Loucy (cell line): ENCODE measurements at regions not wholly inside any gene's neighbourhood (a gene's known extent, or its start where the extent isn't known, plus 50 kb on each side); places are given as distances from the start of the nearest gene placed in this dataset.

Experiments
- H2AFZ ChIP-seq: fragments of 200-600 bp; sonication (generic); 2 replicates; pipeline ENCODE4 v1.6.0; 2016; ENCODE audit warnings: antibody characterized with exemption, mild to moderate bottlenecking, low read length, moderate library complexity
- H3F3A ChIP-seq: fragments of 200-600 bp; 2 replicates; pipeline ENCODE4 v1.6.0; 2016; ENCODE audit warnings: antibody characterized with exemption, low read depth, mild to moderate bottlenecking
- H3K27me3 ChIP-seq: fragments of 200-600 bp; sonication (generic); 2 replicates; pipeline ENCODE4 v1.6.1; 2014; ENCODE audit warnings: low read length, mild to moderate bottlenecking; ENCODE audit not compliant: insufficient read depth, poor library complexity, severe bottlenecking
- H3K36me3 ChIP-seq: fragments of 200-600 bp; sonication (generic); 2 replicates; pipeline ENCODE4 v1.6.1; 2016; ENCODE audit warnings: low read length; ENCODE audit not compliant: insufficient read depth
- H3K4me1 ChIP-seq: fragments of 200-600 bp; sonication (generic); 2 replicates; pipeline ENCODE4 v1.5.1; 2014; ENCODE audit warnings: low read length, mild to moderate bottlenecking; ENCODE audit not compliant: insufficient read depth, poor library complexity, severe bottlenecking
- H3K4me2 ChIP-seq: fragments of 200-600 bp; sonication (generic); 2 replicates; pipeline ENCODE4 v1.6.0; 2014; ENCODE audit warnings: antibody characterized with exemption, low read length, low read depth, mild to moderate bottlenecking; ENCODE audit not compliant: poor library complexity, severe bottlenecking
- H3K4me3 ChIP-seq: fragments of 200-600 bp; sonication (generic); 2 replicates; pipeline ENCODE4 v1.5.1; 2014; ENCODE audit warnings: low read length, mild to moderate bottlenecking, mixed read lengths; ENCODE audit not compliant: poor library complexity, severe bottlenecking
- H3K79me2 ChIP-seq: fragments of 200-600 bp; sonication (generic); 2 replicates; pipeline ENCODE4 v1.6.1; 2014; ENCODE audit warnings: low read length; ENCODE audit not compliant: insufficient read depth
- H3K9ac ChIP-seq: fragments of 200-600 bp; sonication (generic); 2 replicates; pipeline ENCODE4 v1.6.0; 2014; ENCODE audit warnings: mild to moderate bottlenecking, low read depth, low read length, moderate library complexity; ENCODE audit not compliant: poor library complexity, severe bottlenecking
- H3K9me2 ChIP-seq: fragments of 200-600 bp; sonication (generic); replicated peaks from 2 replicates; pipeline ENCODE4 v1.6.1; 2016; ENCODE audit warnings: low read depth, low read length, mixed read lengths
- H3K9me3 ChIP-seq: fragments of 200-600 bp; sonication (generic); 2 replicates; pipeline ENCODE4 v1.6.1; 2014; ENCODE audit warnings: mild to moderate bottlenecking, antibody characterized with exemption, low read length, low read depth; ENCODE audit not compliant: insufficient read depth
- H4K20me1 ChIP-seq: fragments of 200-600 bp; sonication (generic); 2 replicates; pipeline ENCODE4 v1.6.0; 2014; ENCODE audit warnings: antibody characterized with exemption, low read length, mild to moderate bottlenecking; ENCODE audit not compliant: insufficient read depth, poor library complexity, severe bottlenecking
- CTCF ChIP-seq: fragments of 200-600 bp; sonication (generic); conservative IDR thresholded peaks from 2 replicates; pipeline ENCODE4 v1.5.1; 2014; ENCODE audit warnings: mild to moderate bottlenecking, antibody characterized with exemption, low read length
- EZH2phosphoT487 ChIP-seq: fragments of 200-600 bp; IDR thresholded peaks from 2 replicates; pipeline ENCODE4 v1.6.1; 2018; ENCODE audit warnings: antibody characterized with exemption, mild to moderate bottlenecking, moderate library complexity, borderline replicate concordance

GRCh38 chr3:144457758-144458157 lies 486.1 kb downstream of the DIPK2A start:
- Histone ChIP-seq H3K27me3 (no peaks in the 10 kb centered on the region), H3K4me1 (no peaks in the 10 kb centered on the region), H3K9me3 (no peaks in the 10 kb centered on the region), H3K9ac (no peak overlapping the region), H3K79me2 (no peaks in the 10 kb centered on the region), H2AFZ (no peak overlapping the region), H3K4me3 (no peak overlapping the region), H3K9me2 (no peaks in the 10 kb centered on the region), H4K20me1 (no peaks in the 10 kb centered on the region), H3F3A (no peaks in the 10 kb centered on the region), H3K4me2 (no peak overlapping the region), H3K36me3 (no peaks in the 10 kb centered on the region)
- TF ChIP-seq EZH2phosphoT487 = no peak

- no peaks in the 10 kb centered on the region for H3K4me1 ChIP-seq
- no peaks in the 10 kb centered on the region for H3K36me3 ChIP-seq
These were observed 486.7 kb downstream of the DIPK2A start for GRCh38 chr3:144458283-144458682.

GRCh38 chr3:144462337-144462736 lies 490.7 kb downstream of the DIPK2A start:
- Histone ChIP-seq H3K9me2 (no peaks in the 10 kb centered on the region), H3K4me2 (no peak overlapping the region), H3K4me1 (no peaks in the 10 kb centered on the region), H3F3A (no peaks in the 10 kb centered on the region), H3K4me3 (no peak overlapping the region), H3K36me3 (no peaks in the 10 kb centered on the region), H3K79me2 (no peaks in the 10 kb centered on the region), H2AFZ (no peak overlapping the region), H3K9me3 (no peaks in the 10 kb centered on the region), H4K20me1 (no peaks in the 10 kb centered on the region), H3K9ac (no peak overlapping the region), H3K27me3 (no peaks in the 10 kb centered on the region)
- TF ChIP-seq EZH2phosphoT487 = no peak
- no peak for TF ChIP-seq CTCF

More at GRCh38 chr3:144458283-144458682, 486.7 kb downstream of the DIPK2A start:
- no peak for TF ChIP-seq EZH2phosphoT487
- no peak for TF ChIP-seq CTCF
- no peaks in the 10 kb centered on the region for H4K20me1 ChIP-seq
- no peaks in the 10 kb centered on the region for H3K9me3 ChIP-seq
- H3K9ac ChIP-seq = no peak overlapping the region
- no peaks in the 10 kb centered on the region for H3K9me2 ChIP-seq
- no peaks in the 10 kb centered on the region for H3K79me2 ChIP-seq
- H3K4me3 ChIP-seq = no peak overlapping the region
- no peaks in the 10 kb centered on the region for H3K27me3 ChIP-seq
- no peaks in the 10 kb centered on the region for H3F3A ChIP-seq
- no peak overlapping the region for H3K4me2 ChIP-seq
- H2AFZ ChIP-seq = no peak overlapping the region

GRCh38 chr3:144463911-144464310 lies 492.3 kb downstream of the DIPK2A start:
- Histone ChIP-seq H3K4me1 (no peaks in the 10 kb centered on the region), H3K4me3 (no peak overlapping the region), H3F3A (no peaks in the 10 kb centered on the region), H3K36me3 (no peaks in the 10 kb centered on the region), H3K9ac (no peak overlapping the region), H2AFZ (no peak overlapping the region), H3K79me2 (no peaks in the 10 kb centered on the region), H3K27me3 (no peaks in the 10 kb centered on the region), H3K9me3 (no peaks in the 10 kb centered on the region), H4K20me1 (no peaks in the 10 kb centered on the region), H3K4me2 (no peak overlapping the region), H3K9me2 (no peaks in the 10 kb centered on the region)
- TF ChIP-seq EZH2phosphoT487 (no peak), CTCF (no peak)
